ENCODE measurements at regions not wholly inside any gene's neighbourhood (a gene's known extent, or its start where the extent isn't known, plus 50 kb on each side); places are given as distances from the start of the nearest gene placed in this dataset.
"Not testable (repeated sequence)": the region's sequence is repeated elsewhere in the genome, so short reads cannot be mapped to it uniquely, and the experiment has no call there.

GRCh38 chr4:188934320-188934962, 795.2 kb downstream of the TRIML1 start:
- DNase-seq (ENCODE audit: low read depth in 2 of 2): no peak

GRCh38 chr4:188941524-188942119, 802.4 kb downstream of the TRIML1 start:
- DNase-seq (ENCODE audit: low read depth in 2 of 2): peak in 1 of 2 donors; percentile 14

GRCh38 chr4:188942606-188943005, 803.4 kb downstream of the TRIML1 start:
- no peak for DNase-seq (ENCODE audit: low read depth in 2 of 2)

- DNase-seq (ENCODE audit: low read depth in 2 of 2): no peak
These were observed 810.4 kb downstream of the TRIML1 start for GRCh38 chr4:188949596-188949995.

- peak in 1 of 2 donors; percentile 60 for DNase-seq (ENCODE audit: low read depth in 2 of 2)
These were observed 815.8 kb downstream of the TRIML1 start for GRCh38 chr4:188955066-188955465.

- DNase-seq (ENCODE audit: low read depth in 2 of 2): peak in 1 of 2 donors; percentile 78
These were observed 817.3 kb downstream of the TRIML1 start for GRCh38 chr4:188956566-188956965.

GRCh38 chr4:188958346-188958745, 819.1 kb downstream of the TRIML1 start:
- no peak for DNase-seq (ENCODE audit: low read depth in 2 of 2)

GRCh38 chr4:188959424-188959823, 820.2 kb downstream of the TRIML1 start:
- DNase-seq (ENCODE audit: low read depth in 2 of 2): peak in 1 of 2 donors; percentile 72

GRCh38 chr4:188960411-188961093, 821.3 kb downstream of the TRIML1 start:
- DNase-seq (ENCODE audit: low read depth in 2 of 2): peak in 1 of 2 donors; percentile 97

GRCh38 chr4:188971125-188971524, 831.9 kb downstream of the TRIML1 start:
- peak in 1 of 2 donors; percentile 80 for DNase-seq (ENCODE audit: low read depth in 2 of 2)

GRCh38 chr4:188975271-188975670, 836.0 kb downstream of the TRIML1 start:
- no peak for DNase-seq (ENCODE audit: low read depth in 2 of 2)

- DNase-seq (ENCODE audit: low read depth in 2 of 2): peak in 1 of 2 donors; percentile 73
These were observed 837.4 kb downstream of the TRIML1 start for GRCh38 chr4:188976644-188977115.

- not testable (repeated sequence) for DNase-seq (ENCODE audit: low read depth in 2 of 2)
These were observed 838.0 kb downstream of the TRIML1 start for GRCh38 chr4:188977232-188977631.

- no peak for DNase-seq (ENCODE audit: low read depth in 2 of 2)
These were observed 845.3 kb downstream of the TRIML1 start for GRCh38 chr4:188984518-188984917.

- peak in 1 of 2 donors; percentile 85 for DNase-seq (ENCODE audit: low read depth in 2 of 2)
These were observed 847.0 kb downstream of the TRIML1 start for GRCh38 chr4:188986271-188986689.

- DNase-seq (ENCODE audit: low read depth in 2 of 2): no peak
These were observed 847.8 kb downstream of the TRIML1 start for GRCh38 chr4:188987011-188987410.

- DNase-seq (ENCODE audit: low read depth in 2 of 2): no peak
These were observed 848.9 kb downstream of the TRIML1 start for GRCh38 chr4:188988131-188988530.

GRCh38 chr4:188989371-188989770, 850.1 kb downstream of the TRIML1 start:
- DNase-seq (ENCODE audit: low read depth in 2 of 2): no peak

GRCh38 chr4:188992706-188993105, 853.5 kb downstream of the TRIML1 start:
- DNase-seq (ENCODE audit: low read depth in 2 of 2): no peak

- DNase-seq (ENCODE audit: low read depth in 2 of 2): no peak
These were observed 854.6 kb downstream of the TRIML1 start for GRCh38 chr4:188993871-188994270.

GRCh38 chr4:189001283-189001970, 862.2 kb downstream of the TRIML1 start:
- no peak for DNase-seq (ENCODE audit: low read depth in 2 of 2)

- no peak for DNase-seq (ENCODE audit: low read depth in 2 of 2)
These were observed 862.8 kb downstream of the TRIML1 start for GRCh38 chr4:189001971-189002450.

Measured in lung microvascular endothelial cell (primary cell).